Ascending aorta (tissue), 2 donors: ENCODE measurements at regions not wholly inside any gene's neighbourhood (a gene's known extent, or its start where the extent isn't known, plus 50 kb on each side); places are given as distances from the start of the nearest gene placed in this dataset.

Experiments used
- DNase-seq, 2 donors: peaks; one replicate each; pipeline ENCODE4 v3.0.0-alpha.2; 2019; ENCODE audit warnings: low spot score in 2 of 2
- H3K27ac ChIP-seq, 2 donors: fragments of 200-600 bp; sonication (generic); one replicate each; pipeline ENCODE4 v1.5.1; 2016 to 2017; ENCODE audit warnings: mild to moderate bottlenecking in 1 of 2
- H3K27me3 ChIP-seq: fragments of 200-600 bp; sonication (generic); one replicate; pipeline ENCODE4 v1.5.1; 2017
- H3K36me3 ChIP-seq, 2 donors: fragments of 200-600 bp; sonication (generic); one replicate each; pipeline ENCODE4 v1.5.1; 2016
- H3K4me1 ChIP-seq, 2 donors: fragments of 200-600 bp; sonication (generic); one replicate each; pipeline ENCODE4 v1.5.1; 2016 to 2017; ENCODE audit warnings: mild to moderate bottlenecking in 1 of 2
- H3K4me3 ChIP-seq, 2 donors: fragments of 200-600 bp; sonication (generic); one replicate each; pipeline ENCODE4 v1.5.1; 2016 to 2017; ENCODE audit warnings: mild to moderate bottlenecking in 1 of 2
- H3K9me3 ChIP-seq, 2 donors: fragments of 200-600 bp; sonication (generic); one replicate each; pipeline ENCODE4 v1.5.1; 2016
- intact Hi-C: fragments of 100-400 bp; cut with DNase I; formaldehyde crosslinking; loops from one replicate; pipeline ENCODE4 v1.15.1; 2023
- TF ChIP-seq, protein P1 (sequence below), 3 experiments: fragments of 200-600 bp in 2 of 3; fragments of 450-650 bp in 1 of 3; sonication (generic) in 2 of 3; IDR thresholded peaks; one replicate each; pipeline ENCODE4 v1.5.1; 2016 to 2019; ENCODE audit warnings: antibody characterized with exemption in 3 of 3, mild to moderate bottlenecking in 1 of 3, moderate library complexity in 1 of 3

DNA sequence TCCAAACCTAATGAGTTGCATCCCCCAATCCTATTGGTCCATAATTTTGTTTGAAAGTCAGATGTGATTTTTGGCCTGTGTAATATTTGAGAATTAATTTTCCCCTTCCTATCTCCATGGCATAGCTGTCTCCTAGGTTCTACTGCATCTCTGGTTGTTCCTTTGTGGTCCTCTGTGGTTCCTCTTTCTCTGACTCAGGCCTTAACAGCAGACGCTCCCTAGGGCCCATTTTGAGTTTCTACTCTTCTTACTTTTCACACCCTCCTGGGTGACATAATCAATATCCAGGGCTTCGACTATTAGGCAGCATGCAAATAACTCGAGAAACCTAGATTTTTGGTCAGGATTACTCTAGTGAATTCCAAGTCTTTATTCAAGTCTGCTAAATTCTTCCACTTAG, 160.7 kb downstream of the RFC3 start:
- no peak for DNase-seq
- intact Hi-C loops, result no loop called here
- H3K27me3 ChIP-seq, result no peaks in the 10 kb centered on the region
- no peak overlapping the region for H3K27ac ChIP-seq
- TF ChIP-seq, protein P1, sequence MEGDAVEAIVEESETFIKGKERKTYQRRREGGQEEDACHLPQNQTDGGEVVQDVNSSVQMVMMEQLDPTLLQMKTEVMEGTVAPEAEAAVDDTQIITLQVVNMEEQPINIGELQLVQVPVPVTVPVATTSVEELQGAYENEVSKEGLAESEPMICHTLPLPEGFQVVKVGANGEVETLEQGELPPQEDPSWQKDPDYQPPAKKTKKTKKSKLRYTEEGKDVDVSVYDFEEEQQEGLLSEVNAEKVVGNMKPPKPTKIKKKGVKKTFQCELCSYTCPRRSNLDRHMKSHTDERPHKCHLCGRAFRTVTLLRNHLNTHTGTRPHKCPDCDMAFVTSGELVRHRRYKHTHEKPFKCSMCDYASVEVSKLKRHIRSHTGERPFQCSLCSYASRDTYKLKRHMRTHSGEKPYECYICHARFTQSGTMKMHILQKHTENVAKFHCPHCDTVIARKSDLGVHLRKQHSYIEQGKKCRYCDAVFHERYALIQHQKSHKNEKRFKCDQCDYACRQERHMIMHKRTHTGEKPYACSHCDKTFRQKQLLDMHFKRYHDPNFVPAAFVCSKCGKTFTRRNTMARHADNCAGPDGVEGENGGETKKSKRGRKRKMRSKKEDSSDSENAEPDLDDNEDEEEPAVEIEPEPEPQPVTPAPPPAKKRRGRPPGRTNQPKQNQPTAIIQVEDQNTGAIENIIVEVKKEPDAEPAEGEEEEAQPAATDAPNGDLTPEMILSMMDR (IDR thresholded peaks at IDR 0.05), result no peak
- no peaks in the 10 kb centered on the region for H3K9me3 ChIP-seq
- no peaks in the 10 kb centered on the region for H3K36me3 ChIP-seq
- H3K4me1 ChIP-seq, result no peaks in the 10 kb centered on the region
- no peak overlapping the region for H3K4me3 ChIP-seq

DNA sequence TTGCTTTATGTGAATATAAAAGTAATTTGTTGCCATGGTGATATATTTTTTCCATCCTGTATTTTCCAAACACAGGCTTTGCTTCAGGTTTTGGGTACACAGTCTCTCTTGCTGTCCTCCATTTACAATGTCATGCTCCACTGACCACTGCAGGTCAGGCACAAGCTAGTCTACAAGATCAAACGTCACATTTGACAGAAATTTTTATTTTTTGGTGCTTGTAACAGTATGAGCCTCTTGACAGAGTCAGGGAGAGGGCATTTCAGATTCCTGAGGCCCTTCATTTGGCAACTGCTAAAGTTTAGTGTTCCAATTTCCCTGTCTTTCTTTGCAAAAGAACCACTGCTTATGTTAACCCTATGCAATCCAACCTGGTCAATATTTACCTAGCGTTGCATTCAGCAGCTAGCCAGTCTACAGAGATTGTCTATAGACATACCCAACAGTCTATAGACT, 175.0 kb downstream of the RFC3 start:
- Histone ChIP-seq H3K27me3 (no peaks in the 10 kb centered on the region), H3K4me3 (no peak overlapping the region), H3K36me3 (no peaks in the 10 kb centered on the region), H3K27ac (peak overlapping the region in 1 of 2 donors; percentile 48), H3K4me1 (peaks cover 0 to 9% of the 10 kb centered on the region in 2 donors), H3K9me3 (no peaks in the 10 kb centered on the region)
- intact Hi-C loops, result no loop called here
- TF ChIP-seq, protein P1 (IDR thresholded peaks at IDR 0.05), result no peak
- DNase-seq, result no peak

DNA sequence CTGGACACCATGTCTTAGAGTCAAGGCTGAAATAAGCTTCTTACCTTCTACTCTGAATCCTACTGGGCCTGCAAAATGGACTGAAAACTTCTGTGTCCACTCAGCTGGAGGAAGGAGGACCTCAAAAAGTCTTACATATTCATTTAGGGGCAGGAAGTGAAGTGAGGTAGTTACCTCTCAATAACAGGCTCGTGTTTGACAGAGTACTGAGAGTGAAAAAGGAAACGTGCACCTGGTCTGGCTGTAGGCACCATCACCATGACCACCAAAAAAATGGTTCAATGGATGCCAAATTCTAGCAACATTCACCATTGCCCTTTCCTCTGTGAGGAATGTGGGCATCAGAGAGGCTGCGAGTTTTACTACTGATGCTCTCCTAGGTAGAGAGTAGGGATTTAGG, 176.2 kb downstream of the RFC3 start:
- H3K4me1 ChIP-seq, result peaks cover 0 to 9% of the 10 kb centered on the region in 2 donors
- no peaks in the 10 kb centered on the region for H3K27me3 ChIP-seq
- no peak for DNase-seq
- H3K9me3 ChIP-seq, result no peaks in the 10 kb centered on the region
- no peaks in the 10 kb centered on the region for H3K36me3 ChIP-seq
- H3K4me3 ChIP-seq, result no peak overlapping the region
- TF ChIP-seq, protein P1 (IDR thresholded peaks at IDR 0.05), result no peak
- intact Hi-C loops, result no loop called here
- H3K27ac ChIP-seq, result no peak overlapping the region

DNA sequence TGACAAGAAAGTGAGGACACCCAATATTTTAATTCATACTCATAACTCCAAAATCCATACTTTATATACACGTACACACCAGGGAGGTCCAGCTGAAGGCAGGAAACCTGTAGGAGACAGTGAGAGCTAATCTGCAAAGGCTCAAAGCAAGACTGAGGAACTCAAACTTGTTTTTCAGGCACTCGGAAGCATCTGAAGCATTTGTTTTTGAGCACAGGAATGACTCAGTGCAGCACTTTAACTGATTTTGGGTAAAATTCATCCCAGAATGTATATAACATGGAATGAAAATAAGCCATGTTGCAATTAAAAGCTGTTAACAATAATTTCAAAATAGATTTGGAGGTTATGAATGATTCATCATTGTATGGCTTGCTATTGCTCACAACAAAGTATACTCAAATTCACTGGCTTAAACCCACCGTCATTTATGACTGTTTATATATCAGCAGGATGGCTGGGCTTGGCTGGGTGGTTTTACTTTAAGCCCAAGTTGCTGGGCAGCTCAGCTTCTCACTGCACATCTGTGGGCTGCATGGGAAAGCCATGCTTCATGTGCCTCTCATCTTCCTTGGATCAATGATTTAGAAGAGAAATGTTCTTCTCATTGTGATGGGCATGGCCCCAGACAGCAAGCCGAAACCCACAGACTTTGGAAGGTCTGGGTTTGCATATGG, 177.0 kb downstream of the RFC3 start:
- Histone ChIP-seq H3K4me1 (peaks cover 0 to 9% of the 10 kb centered on the region in 2 donors), H3K36me3 (no peaks in the 10 kb centered on the region), H3K27ac (no peak overlapping the region), H3K4me3 (no peak overlapping the region), H3K9me3 (no peaks in the 10 kb centered on the region), H3K27me3 (no peaks in the 10 kb centered on the region)
- intact Hi-C loops, result no loop called here
- DNase-seq, result no peak
- TF ChIP-seq, protein P1 (IDR thresholded peaks at IDR 0.05), result no peak

DNA sequence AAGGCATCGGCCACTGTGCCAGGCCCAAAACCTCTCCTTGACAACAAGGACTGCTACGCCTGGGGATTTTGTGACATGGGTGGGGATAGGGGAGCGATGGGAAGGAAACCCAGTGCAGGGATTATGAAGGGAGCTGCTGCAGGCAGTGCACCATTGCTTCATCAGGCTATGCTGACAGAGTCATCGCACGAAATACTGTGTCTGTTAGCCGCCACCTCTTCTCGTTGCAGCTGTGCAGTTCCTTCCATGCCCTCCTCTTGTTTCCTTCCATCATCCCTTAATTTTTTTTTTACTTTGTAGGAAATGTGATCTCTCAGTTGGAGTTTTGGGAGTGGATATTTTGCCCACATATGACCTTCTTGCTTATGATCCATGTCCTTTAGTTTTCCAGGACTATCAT, 178.7 kb downstream of the RFC3 start:
- Histone ChIP-seq H3K4me1 (peaks cover 0 to 9% of the 10 kb centered on the region in 2 donors), H3K27me3 (no peaks in the 10 kb centered on the region), H3K27ac (no peak overlapping the region), H3K9me3 (no peaks in the 10 kb centered on the region), H3K4me3 (no peak overlapping the region), H3K36me3 (no peaks in the 10 kb centered on the region)
- TF ChIP-seq, protein P1 (IDR thresholded peaks at IDR 0.05), result no peak
- no peak for DNase-seq
- intact Hi-C loops, result no loop called here
